Panc1 (cell line): ENCODE measurements at regions not wholly inside any gene's neighbourhood (a gene's known extent, or its start where the extent isn't known, plus 50 kb on each side); places are given as distances from the start of the nearest gene placed in this dataset.

ENCODE experiments used
- POLR2AphosphoS5 ChIP-seq: IDR thresholded peaks from 2 replicates; pipeline ENCODE4 v1.6.1; 2012; ENCODE audit warnings: mild to moderate bottlenecking, low read depth, low read length, moderate library complexity
- SIN3A ChIP-seq: IDR thresholded peaks from 2 replicates; pipeline ENCODE4 v1.6.1; 2012; ENCODE audit warnings: low read depth, mild to moderate bottlenecking, low read length, moderate library complexity, borderline replicate concordance; ENCODE audit not compliant: insufficient read depth
- TCF7L2 ChIP-seq: IDR thresholded peaks from 2 replicates; pipeline ENCODE4 v1.6.1; 2011; ENCODE audit warnings: mild to moderate bottlenecking, low read depth, low read length, inconsistent platforms
- TF ChIP-seq, protein P1 (sequence below): fragments of 450-650 bp; IDR thresholded peaks from 2 replicates; pipeline ENCODE4 v1.5.1; 2017; ENCODE audit warnings: mild to moderate bottlenecking
- TF ChIP-seq, protein P2 (sequence below), 2 experiments: IDR thresholded peaks; 2 replicates each; pipeline ENCODE4 v1.6.1; 2011 to 2012; ENCODE audit warnings: low read depth in 2 of 2, control low read depth in 1 of 2, low read length in 1 of 2, mild to moderate bottlenecking in 1 of 2, moderate library complexity in 1 of 2; ENCODE audit not compliant: insufficient read depth in 1 of 2

DNA sequence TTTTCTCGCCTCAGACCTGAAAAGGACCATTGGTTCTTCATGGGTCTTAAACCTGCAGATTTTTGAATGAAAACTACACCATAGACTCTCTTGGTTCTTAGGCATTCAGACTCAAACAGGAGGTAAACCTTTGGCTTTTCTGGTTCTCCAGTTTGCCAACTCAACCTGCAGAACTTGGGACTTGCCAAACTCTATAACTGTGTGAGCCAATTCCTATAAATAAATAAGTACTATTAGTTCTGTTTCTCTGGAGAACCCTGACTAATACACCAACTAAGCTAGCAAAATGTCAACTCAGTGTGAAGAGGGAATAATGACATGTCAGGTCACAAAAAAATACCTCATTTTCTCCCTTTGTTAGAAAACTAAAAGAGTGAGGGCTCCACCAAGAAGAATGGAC lies 374.6 kb downstream of the RAB28 start:
- TF ChIP-seq TCF7L2 (no peak), POLR2AphosphoS5 (no peak), SIN3A (no peak)
- TF ChIP-seq, protein P1, sequence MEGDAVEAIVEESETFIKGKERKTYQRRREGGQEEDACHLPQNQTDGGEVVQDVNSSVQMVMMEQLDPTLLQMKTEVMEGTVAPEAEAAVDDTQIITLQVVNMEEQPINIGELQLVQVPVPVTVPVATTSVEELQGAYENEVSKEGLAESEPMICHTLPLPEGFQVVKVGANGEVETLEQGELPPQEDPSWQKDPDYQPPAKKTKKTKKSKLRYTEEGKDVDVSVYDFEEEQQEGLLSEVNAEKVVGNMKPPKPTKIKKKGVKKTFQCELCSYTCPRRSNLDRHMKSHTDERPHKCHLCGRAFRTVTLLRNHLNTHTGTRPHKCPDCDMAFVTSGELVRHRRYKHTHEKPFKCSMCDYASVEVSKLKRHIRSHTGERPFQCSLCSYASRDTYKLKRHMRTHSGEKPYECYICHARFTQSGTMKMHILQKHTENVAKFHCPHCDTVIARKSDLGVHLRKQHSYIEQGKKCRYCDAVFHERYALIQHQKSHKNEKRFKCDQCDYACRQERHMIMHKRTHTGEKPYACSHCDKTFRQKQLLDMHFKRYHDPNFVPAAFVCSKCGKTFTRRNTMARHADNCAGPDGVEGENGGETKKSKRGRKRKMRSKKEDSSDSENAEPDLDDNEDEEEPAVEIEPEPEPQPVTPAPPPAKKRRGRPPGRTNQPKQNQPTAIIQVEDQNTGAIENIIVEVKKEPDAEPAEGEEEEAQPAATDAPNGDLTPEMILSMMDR, result no peak
- TF ChIP-seq, protein P2, sequence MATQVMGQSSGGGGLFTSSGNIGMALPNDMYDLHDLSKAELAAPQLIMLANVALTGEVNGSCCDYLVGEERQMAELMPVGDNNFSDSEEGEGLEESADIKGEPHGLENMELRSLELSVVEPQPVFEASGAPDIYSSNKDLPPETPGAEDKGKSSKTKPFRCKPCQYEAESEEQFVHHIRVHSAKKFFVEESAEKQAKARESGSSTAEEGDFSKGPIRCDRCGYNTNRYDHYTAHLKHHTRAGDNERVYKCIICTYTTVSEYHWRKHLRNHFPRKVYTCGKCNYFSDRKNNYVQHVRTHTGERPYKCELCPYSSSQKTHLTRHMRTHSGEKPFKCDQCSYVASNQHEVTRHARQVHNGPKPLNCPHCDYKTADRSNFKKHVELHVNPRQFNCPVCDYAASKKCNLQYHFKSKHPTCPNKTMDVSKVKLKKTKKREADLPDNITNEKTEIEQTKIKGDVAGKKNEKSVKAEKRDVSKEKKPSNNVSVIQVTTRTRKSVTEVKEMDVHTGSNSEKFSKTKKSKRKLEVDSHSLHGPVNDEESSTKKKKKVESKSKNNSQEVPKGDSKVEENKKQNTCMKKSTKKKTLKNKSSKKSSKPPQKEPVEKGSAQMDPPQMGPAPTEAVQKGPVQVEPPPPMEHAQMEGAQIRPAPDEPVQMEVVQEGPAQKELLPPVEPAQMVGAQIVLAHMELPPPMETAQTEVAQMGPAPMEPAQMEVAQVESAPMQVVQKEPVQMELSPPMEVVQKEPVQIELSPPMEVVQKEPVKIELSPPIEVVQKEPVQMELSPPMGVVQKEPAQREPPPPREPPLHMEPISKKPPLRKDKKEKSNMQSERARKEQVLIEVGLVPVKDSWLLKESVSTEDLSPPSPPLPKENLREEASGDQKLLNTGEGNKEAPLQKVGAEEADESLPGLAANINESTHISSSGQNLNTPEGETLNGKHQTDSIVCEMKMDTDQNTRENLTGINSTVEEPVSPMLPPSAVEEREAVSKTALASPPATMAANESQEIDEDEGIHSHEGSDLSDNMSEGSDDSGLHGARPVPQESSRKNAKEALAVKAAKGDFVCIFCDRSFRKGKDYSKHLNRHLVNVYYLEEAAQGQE (IDR thresholded peaks at IDR 0.05; ENCODE audit: insufficient read depth in 1 of 2, low read depth in 2 of 2, low read length in 1 of 2), result no peak
